Cerebellar cortex (tissue), 1 donor: ENCODE measurements at regions not wholly inside any gene's neighbourhood (a gene's known extent, or its start where the extent isn't known, plus 50 kb on each side); places are given as distances from the start of the nearest gene placed in this dataset.

Experiments used
- DNase-seq: peaks from one replicate; pipeline ENCODE4 v3.0.0-alpha.2; 2015; ENCODE audit warnings: low spot score

DNA sequence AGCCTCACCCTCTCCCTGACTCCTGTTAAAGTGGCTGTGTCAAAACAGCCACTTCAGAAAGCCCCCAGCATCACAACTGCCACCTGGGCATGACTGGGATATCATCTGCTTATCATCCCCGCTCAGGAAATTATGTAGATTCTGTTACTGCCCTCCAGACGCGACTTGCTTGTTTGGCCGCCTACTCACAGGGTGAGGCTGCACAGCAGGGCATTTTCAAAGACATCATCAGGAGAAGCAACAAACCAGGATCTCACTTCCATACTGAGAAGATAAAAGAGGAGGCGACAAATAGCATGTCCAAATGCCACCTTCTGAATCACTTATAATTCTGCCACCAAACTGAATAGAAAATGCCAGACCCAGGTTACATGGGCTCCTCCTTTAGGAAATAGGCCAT, 94.8 kb downstream of the MIS18A start:
- no peak for DNase-seq

DNA sequence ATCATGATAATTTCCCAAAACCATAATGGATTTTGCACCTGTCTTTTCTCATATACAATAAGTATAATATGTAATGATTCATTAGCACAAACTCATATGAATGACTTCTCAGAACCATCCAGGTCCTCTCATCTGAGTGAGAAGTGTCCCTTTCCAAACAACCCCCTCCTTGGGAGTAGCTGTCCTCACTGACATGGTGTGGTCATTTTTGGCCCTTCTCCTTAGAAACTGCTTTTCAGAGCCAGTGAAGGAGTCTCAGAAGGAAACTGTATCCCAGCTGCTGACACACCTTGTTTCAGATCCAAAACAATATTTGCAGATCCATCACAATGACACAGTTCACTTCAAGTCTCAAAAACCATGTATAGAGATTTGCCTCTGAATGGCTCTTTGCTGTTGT, 95.5 kb downstream of the MIS18A start:
- no peak for DNase-seq

DNA sequence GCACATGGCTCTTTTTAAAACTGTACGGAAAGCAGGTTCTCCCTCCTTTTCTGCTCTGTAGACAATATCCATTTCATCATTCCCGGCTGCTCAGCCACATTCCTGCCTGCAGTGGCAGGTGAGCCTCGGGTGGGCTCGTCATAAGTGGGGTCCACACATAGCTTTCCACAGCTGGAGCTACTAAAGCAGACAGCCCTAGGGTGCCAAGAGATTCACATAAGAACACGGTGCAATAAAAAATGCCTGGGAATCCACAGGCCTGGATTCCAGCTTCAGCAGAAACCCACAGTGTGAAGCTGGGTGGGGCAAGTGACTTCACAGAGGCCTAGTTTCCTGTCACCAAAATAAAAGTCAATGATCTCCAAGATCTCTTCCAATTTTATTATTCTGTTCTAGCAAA, 96.4 kb downstream of the MIS18A start:
- no peak for DNase-seq

DNA sequence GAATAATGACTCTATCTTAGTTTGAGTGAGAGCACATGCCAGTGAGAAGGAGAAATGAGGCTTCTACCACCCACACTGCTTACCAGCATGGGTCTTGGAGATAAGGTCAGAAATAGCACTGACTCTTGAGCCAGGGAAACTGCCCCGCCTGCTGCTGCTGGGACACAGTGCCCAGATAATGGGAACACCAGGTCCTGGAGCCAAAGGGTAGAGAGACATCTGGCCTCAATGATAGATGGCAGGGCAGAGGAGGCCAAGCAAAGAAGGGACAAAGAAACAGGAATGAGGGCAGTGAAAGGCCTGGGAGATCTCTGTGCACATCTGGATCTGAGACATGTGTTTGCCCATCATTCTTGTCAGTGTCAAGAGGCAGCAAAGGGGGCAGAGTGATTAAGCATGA, 97.4 kb downstream of the MIS18A start:
- no peak for DNase-seq

DNA sequence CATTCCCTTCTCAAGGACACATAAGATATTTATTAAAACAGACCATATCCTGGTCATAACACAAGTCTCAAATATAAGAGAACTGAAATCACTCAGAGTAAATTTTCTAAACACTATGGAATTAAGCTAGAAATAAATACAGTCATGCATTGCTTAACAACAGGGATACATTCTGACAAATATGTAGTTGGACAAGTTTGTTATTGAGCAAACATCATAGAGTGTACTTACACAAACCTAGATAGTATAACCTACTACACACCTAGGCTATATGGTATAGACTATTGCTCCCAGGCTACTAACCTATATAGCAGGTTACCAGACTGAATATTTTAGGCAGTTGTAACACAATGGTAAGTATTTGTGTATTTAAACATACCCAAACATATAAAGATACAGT, 104.0 kb downstream of the MIS18A start:
- DNase-seq, result no peak

DNA sequence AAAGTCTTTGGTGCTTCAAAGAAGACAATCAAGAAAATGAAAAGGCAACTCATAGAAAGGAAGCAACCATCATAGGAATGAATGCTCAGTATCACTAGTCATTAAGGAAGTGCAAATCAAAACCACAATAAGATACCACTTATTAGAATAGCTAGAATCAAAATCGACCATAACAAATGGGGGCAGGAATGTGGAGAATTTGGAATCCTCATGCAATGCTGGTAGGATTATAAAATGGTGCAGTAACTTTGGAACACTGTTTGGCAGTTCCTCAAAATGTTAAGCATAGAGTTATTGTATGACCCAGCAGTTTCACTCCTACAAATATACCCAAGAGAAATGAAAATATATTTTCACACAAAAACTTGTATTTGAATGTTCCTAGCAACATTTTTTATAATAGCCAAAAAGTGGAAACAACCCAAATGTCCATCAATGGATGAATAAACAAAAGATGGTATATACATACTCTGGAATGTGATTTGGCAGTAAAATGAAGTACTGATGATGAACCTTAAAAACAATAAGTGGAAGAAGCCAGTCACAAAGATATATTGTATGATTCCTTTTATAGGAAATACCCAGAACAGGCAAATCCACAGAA, 105.6 kb downstream of the MIS18A start:
- no peak for DNase-seq

DNA sequence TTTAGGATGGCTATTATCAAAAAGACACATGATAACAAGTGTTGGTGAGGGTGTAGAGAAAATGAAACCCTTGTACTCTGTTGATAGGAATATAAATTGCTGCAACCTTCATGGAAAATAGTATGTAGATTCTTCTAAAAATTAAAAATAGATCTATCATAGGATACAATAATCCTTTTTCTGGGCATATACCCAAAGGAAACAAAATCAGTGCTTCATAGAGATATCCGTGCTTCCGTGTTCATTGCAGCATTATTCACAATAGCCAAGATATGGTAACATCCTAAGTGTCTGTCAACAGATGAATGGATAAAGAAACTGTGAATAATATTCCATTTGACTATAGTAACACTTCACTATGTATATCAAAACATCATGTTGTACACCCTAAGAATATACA, 106.7 kb downstream of the MIS18A start:
- no peak for DNase-seq

DNA sequence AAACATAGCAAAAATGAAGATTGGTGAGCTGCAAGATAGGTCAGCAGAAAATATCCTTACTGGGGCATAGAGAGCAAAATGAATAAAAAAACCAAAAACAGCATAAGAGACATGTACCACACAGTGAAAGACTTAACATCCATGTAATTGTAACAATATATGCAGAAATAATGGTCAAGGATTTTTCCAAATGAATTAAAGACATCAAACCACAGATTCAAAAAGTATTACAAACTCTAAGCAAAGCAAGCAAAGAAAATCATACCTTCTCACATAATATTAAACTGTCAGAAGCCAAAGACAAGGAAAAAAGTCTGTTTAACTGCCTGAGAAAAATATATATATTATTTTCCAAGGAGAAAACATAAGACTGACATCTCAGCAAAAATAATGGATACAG, 111.3 kb downstream of the MIS18A start:
- no peak for DNase-seq

DNA sequence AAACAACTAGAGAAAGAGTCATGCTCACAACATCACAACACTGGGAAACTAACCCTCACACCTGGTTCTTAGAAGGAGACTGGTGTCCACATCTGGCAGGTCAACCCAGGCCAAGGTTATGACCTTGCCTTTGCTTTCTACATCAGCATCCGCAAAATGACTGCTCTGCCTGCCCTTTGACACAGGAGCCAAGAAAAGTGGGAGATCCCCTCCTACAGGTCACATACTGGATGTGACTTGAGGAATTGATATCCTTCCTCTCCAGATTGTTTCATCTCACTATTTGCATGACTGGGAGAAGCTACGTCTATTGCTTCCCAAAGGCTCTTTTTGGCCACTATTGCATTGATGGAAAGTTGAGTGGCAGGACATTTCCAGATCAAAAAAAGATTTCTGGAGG, 115.5 kb downstream of the MIS18A start:
- DNase-seq, result no peak

DNA sequence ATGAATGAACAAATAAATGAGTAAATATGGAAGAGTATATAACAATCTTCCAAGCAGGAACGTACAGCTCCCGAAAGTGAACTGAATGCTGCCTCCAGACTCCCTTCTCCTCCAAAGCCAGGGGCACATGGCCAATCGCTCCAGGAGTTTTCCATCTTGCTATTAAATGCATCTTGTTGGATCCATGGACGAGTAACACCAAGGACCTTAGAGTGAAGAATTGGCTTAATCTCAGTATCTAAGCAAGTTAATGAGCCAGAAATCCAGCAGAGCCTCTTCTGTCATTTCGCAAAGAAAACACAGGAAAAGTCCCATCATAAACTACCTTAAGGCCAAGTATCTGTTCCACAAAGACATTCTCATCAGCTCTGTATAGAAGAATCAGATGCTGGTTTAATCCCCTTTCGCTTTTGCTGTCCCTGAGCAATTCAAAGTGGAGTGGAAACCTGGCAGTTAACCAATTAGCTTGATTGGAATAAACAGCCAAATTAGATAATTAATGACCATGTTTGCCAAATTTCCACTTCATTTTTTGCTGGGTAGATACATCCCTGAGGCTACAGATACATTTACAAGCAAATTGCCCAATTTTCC, 116.0 kb downstream of the MIS18A start:
- DNase-seq, result peak; percentile 5

DNA sequence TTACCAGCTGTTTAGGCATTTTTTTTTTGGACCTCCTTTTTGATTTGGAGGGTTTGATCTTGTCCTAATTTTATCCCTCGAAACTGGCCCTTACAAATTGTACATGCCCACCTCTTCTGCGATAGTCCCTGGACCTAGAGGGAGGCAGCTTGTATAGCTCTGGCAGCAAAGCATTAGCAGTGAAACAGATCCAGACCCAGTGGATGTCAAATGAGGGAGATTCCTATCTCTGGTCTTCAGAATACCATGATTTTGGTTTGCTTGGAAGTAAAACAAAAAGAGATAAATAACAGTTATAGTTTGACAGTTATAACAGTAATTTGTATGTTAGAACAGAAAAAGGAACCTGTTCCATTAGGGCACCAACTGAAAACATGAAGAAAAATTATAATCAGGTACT, 123.6 kb downstream of the MIS18A start:
- no peak for DNase-seq

DNA sequence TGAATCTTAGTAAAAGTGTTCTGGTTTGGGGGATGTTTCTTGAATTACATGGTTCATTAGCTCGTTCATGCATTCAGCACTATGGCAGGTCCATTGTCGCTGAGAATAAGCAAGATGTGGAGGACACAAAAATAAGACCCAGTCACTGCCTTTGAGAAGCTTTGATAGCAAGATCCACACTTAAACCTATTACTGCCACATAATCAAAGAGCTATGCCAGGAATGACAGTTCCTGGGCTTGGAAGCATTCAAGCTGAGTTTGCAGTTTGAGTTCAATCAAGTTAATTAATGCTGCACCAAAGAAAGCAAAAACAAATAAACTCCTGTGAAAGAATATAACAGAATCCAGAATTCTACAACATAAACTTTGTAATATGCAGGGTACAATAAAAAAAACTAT, 131.8 kb downstream of the MIS18A start:
- DNase-seq, result no peak

DNA sequence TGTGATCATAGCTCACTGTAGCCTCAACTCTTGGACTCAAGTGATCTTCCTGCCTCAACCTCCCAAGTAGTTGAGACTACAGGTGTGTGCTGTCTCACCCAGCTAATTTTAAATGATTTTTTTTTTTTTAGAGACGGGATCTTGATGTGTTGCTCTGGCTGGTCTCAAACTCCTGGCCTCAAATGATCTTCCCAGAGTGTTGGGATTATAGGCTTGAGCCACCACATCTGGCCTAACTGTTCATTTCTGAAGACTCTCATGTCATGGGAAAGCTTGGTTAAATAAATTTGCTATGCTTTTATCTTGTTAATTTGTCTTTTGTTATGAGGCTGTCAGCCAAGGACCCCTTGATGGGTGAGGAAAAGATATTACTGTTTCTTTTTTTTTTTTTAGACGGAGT, 134.0 kb downstream of the MIS18A start:
- DNase-seq, result no peak

DNA sequence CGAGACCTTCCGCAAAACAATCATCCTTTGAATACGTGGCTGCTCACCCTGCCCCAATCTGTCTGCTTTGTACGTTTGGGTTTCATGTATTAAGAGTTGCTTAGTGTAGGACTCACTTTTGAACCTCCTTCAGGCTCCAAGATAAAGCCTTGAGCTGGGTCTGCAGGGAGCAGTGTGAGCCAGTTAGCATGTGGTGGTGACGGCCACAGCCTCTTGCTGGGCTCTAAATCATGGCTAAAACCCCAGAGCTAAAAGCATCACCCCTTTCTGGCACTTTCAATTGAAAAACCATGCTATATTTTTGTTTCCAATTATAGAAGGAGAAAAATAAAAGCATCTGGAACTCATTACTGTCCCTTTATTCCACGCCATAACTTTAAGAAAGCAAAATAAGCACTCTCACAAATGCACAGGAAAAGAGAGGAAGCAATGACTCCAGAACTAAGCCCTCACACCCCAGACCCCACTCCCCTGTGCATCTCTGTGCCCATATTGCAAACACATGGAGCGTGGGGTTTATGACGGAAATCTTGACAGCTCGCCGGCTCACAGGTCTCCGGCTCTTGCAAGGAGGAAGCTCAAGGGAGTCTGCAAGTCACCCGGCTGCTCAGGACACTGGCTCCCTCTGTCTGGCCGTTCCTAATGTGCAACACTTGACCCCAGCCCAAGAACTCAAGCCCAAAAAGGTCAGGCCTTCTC, 135.5 kb downstream of the MIS18A start:
- no peak for DNase-seq

DNA sequence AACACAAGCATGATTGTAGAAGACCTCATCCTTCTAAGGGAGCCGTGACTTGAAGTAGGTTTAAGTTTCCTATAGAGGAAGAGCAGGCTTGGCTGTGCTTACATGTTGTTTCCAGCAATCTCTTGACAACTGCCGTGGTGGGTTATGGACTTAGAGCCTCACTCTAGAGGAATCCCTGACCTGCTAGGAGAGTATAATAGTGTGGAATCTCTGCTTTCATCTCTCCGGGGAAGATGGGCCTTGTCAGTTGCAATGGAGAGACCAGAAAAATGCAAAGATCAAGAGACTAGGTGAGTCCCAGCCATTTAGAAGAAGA, 137.6 kb downstream of the MIS18A start:
- no peak for DNase-seq

DNA sequence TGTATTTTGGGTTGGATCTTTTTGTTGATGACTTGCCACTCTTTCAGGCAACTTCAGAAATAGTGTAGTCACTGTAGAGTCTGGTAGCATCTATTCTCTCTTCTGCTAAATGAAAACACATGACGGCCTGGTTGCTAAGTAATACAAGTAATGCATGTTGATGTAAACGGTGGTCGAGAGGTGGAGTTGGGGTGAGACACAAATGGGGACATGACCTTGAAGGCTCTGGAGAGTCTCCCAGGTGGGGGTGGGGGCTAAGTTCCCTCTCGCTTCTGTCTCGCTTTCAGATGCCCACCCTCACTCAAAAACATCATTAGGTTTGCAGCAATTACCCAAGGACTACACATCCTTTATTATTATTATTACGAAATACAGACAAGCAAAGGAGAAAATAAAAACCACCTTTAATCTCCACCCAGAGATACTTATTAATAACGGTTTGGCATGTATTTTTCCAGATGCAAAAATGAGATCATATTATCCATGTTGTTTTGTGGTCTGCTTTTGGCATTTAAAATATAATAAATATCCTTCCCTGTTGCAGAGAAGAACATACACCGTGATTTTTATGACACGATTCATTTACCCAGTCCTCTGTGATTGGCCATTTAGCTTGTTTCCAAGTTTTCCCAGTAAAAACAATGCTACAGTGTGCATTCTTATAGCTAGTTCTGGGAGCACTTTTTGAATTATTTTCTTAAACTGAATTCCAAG, 138.1 kb downstream of the MIS18A start:
- DNase-seq, result no peak

DNA sequence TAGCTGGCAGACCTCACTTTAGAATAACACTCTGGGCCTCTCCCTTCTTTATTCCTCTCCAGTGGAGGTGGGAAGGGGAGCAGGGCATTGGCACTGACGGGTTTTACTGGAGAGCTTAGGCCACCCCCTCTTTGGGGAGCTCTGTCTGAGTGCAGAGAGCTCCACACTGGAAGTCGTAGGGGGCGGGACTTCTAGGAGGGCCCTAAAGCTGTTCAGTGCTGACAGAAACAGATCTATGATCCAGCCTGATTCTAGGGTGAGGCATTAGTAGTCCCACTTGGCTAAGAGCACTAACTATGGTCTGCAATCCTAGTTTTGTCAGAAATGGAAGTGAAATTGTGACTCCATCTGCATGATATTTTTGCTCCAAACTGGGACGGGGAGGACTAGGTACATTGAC, 138.7 kb downstream of the MIS18A start:
- DNase-seq, result no peak

DNA sequence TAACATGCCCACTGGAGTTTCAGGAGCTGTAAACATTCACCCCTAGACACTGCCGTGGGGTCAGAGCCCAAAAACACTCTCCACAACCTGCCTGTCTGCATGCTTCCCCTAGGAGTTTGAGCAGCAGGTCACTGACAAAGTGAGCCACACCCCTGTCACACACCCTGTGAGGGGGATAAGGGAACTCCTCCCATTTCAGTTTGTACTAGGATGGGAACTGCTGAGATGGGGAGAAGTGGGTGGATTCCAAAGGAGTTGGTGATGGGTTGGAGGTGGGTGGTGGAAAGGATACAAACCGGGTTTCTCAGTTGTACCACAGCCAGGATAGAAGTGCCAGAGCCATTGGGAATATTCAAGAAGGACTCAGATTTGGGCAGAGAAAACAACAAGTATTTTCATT, 140.2 kb downstream of the MIS18A start:
- DNase-seq, result no peak

DNA sequence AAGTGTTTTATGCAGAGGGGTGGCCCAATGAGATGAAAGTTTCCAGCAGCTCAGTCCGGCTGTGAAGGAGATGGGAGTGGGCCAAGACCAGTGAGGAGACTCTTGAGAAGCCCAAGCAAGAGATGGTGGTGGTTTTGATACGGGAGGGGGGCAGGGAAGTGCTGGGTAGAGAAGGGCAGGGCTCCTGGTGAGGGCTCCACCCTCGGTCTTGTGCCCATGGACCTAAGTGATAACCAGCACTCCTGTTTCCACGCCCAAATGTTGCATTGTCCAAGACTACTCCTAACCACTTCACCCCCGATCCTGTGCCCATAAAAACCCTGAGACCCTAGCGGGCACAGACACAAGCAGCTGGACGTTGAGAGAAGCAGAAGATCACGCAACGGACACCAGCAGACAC, 140.9 kb downstream of the MIS18A start:
- no peak for DNase-seq

DNA sequence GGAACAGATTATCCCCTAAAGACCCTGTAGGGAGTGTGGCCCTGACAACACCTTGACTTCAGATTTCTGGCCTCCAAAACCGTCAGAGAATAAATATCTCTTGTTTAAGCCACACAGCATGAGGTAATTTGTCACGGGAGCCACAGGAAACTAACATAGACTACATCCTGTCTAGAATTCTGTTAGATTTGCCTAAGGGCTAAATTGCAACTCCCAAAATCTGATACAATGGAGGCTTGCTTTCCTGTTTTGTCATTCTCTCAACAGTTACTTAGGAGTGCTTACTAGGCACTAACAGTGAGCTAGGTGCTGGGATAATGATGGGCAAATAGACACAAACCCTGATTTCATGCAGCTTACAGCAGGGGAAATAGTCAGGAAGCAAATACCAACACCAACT, 141.6 kb downstream of the MIS18A start:
- no peak for DNase-seq

DNA sequence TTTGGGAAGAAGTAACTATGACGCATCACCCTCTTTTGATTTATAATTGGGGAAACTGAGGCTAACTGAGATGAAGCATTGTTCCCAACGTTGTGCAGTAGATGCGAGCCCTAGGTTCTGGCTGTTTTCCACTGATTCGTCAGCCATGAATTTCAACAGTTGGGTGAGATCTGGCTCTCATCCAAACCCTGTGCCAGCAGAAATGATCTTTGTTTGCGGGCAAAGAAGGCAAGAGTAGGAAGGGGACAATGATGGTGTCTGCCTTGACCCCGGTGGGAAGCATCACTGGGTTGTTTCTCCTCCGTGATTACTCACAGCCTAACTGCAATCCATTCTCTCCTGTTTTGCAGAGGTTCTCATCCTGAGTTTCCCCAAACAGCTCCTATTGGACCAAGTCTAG, 142.3 kb downstream of the MIS18A start:
- peak; percentile 15 for DNase-seq

DNA sequence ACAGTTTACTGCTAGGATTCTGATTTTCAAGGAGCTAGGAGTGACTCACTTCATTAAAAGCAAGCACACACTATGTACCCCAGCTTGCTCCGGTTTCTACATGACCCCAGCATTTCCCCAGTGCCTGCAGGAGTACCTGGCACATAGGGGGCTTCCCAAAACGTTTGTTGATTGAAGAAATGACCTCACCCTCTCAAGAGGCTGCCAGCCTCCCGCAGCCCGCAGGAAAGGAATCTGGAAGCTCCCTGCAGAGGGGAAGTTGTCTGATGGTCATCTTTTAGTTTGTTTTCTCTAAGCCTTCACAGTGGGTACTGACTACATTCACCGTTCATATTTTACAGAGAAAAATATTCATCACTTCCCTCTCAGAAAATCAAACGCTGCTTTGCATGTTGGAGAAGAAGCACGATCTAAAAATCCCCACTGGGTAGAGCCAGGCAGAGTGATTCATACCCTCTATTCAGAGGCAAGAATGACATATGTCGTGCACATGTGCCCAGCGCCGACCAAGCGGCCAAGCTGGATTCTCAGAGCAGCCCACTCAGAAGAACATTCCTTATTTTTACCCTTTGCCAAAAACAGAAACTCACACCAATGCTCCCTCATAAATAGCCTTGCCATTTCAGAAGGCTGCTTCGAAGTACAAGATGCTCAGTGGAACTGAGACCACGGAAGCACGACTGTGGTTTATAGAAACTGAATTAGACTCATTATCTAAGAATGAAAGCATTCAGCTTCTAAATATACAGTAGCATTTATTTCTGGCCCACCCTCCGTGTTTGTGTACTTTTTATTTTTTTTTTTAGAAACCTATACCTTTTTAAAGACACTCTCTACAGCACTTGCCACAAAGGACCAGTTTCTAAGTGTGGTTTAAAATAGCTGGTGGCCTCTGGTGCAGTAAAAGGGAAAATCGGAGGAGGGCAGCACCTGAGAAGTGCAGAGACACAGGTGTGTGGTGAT, 143.2 kb downstream of the MIS18A start:
- DNase-seq, result peak; percentile 11
